Caco-2 (cell line): ENCODE measurements at regions not wholly inside any gene's neighbourhood (a gene's known extent, or its start where the extent isn't known, plus 50 kb on each side); places are given as distances from the start of the nearest gene placed in this dataset.

Source experiments
- BruUV-seq: library from RNA; stranded (reverse); fragments of 400-500 nt; replicated peaks from 2 replicates; lab custom pipeline; 2021; lab: Mats Ljungman, UMichigan
- CTCF ChIA-PET: fragments of 300-600 bp; sonication (Branson Sonifier 250); formaldehyde crosslinking; loops from one replicate; lab custom pipeline; 2022; ENCODE audit warnings: antibody characterized with exemption; lab: Charles Lee
- POLR2A ChIA-PET: fragments of 300-600 bp; sonication (Branson Sonifier 250); formaldehyde crosslinking; loops from one replicate; lab custom pipeline; 2022; ENCODE audit warnings: antibody characterized with exemption; lab: Charles Lee
- DNase-seq, 2 experiments: peaks; one replicate each; pipeline versions ENCODE4 v3.0.0 to v3.0.0-alpha.2; 2020 to 2022
- H3K27me3 ChIP-seq: replicated peaks from 2 replicates; pipeline ENCODE4 v1.6.0; 2011; ENCODE audit warnings: low read length; ENCODE audit not compliant: control insufficient read depth, insufficient read depth
- H3K36me3 ChIP-seq: 2 replicates; pipeline ENCODE4 v1.5.1; 2011; ENCODE audit warnings: low read length; ENCODE audit not compliant: control insufficient read depth, insufficient read depth
- H3K4me1 ChIP-seq: fragments of 250-450 bp; sonication (Bioruptor Pico); 2 replicates; pipeline ENCODE4 v1.5.1; 2020; ENCODE audit warnings: mild to moderate bottlenecking
- H3K4me3 ChIP-seq: 2 replicates; pipeline ENCODE4 v1.5.1; 2011; ENCODE audit warnings: low read depth, mild to moderate bottlenecking, control low read depth, low read length
- H3K9me3 ChIP-seq: fragments of 250-450 bp; sonication (Bioruptor Pico); 2 replicates; pipeline ENCODE4 v1.5.1; 2020; ENCODE audit warnings: mild to moderate bottlenecking, moderate library complexity
- H3K27ac Mint-ChIP-seq: one replicate; pipeline ENCODE4 v1.8.0; 2022; ENCODE audit warnings: mixed read lengths; ENCODE audit not compliant: unreplicated experiment
- H3K27me3 Mint-ChIP-seq: one replicate; pipeline ENCODE4 v1.8.0; 2022; ENCODE audit warnings: mixed read lengths; ENCODE audit not compliant: insufficient read depth, unreplicated experiment
- H3K36me3 Mint-ChIP-seq: one replicate; pipeline ENCODE4 v1.8.0; 2022; ENCODE audit warnings: mild to moderate bottlenecking, mixed read lengths; ENCODE audit not compliant: insufficient read depth, unreplicated experiment
- H3K4me1 Mint-ChIP-seq: one replicate; pipeline ENCODE4 v1.8.0; 2022; ENCODE audit warnings: low read depth, mixed read lengths; ENCODE audit not compliant: unreplicated experiment
- H3K4me3 Mint-ChIP-seq: one replicate; pipeline ENCODE4 v1.8.0; 2022; ENCODE audit warnings: mild to moderate bottlenecking, moderate library complexity, mixed read lengths; ENCODE audit not compliant: unreplicated experiment
- H3K9me3 Mint-ChIP-seq: one replicate; pipeline ENCODE4 v1.8.0; 2022; ENCODE audit warnings: mixed read lengths; ENCODE audit not compliant: unreplicated experiment
- CTCF ChIP-seq, 2 experiments: fragments of 200-600 bp in 1 of 2; IDR thresholded peaks; 1 replicate in 1 of 2; 2 replicates in 1 of 2; pipeline versions ENCODE4 v1.5.1 to v1.8.0; 2011 to 2022; ENCODE audit warnings: antibody characterized with exemption in 1 of 2, control low read depth in 1 of 2, inconsistent platforms in 1 of 2, low read depth in 1 of 2, low read length in 1 of 2, mild to moderate bottlenecking in 1 of 2, moderate library complexity in 1 of 2; ENCODE audit not compliant: insufficient read depth in 1 of 2, severe bottlenecking in 1 of 2, unreplicated experiment in 1 of 2
- intact Hi-C: fragments of 100-400 bp; cut with micrococcal nuclease; formaldehyde crosslinking; loops from one replicate; pipeline ENCODE4 v1.10.0; 2022; ENCODE audit not compliant: unreplicated experiment

- no peaks in the 10 kb centered on the region for H3K27me3 Mint-ChIP-seq
- no peak overlapping the region for H3K4me3 Mint-ChIP-seq
- CTCF ChIA-PET: no interaction called here
- H3K36me3 Mint-ChIP-seq: peaks cover 37% of the 10 kb centered on the region
- no peaks in the 10 kb centered on the region for H3K9me3 Mint-ChIP-seq
- H3K4me1 Mint-ChIP-seq: peaks cover 23% of the 10 kb centered on the region
- POLR2A ChIA-PET: no interaction called here
- DNase-seq: no peak
- no peaks in the 10 kb centered on the region; the same call in none of the 2 replicates for H3K36me3 ChIP-seq
- TF ChIP-seq CTCF (IDR thresholded peaks at IDR 0.05; ENCODE audit: insufficient read depth in 1 of 2, low read depth in 1 of 2, low read length in 1 of 2, severe bottlenecking in 1 of 2, unreplicated experiment in 1 of 2): no peak
- H3K4me3 ChIP-seq: no peak overlapping the region
- no TSS peak for BruUV-seq
- intact Hi-C loops: no loop called here
- peaks cover 39% of the 10 kb centered on the region for H3K4me1 ChIP-seq
- H3K9me3 ChIP-seq: peaks cover 9% of the 10 kb centered on the region
- H3K27ac Mint-ChIP-seq: peak overlapping the region; percentile 8
- no peaks in the 10 kb centered on the region for H3K27me3 ChIP-seq
These were observed 250.2 kb upstream of the DMRT1 start for GRCh38 chr9:591292-591691.

GRCh38 chr9:592225-592624, 249.3 kb upstream of the DMRT1 start:
- no peaks in the 10 kb centered on the region for H3K9me3 Mint-ChIP-seq
- BruUV-seq: no TSS peak
- CTCF ChIA-PET: no interaction called here
- H3K36me3 Mint-ChIP-seq: peaks cover 43% of the 10 kb centered on the region
- Histone ChIP-seq H3K4me1 (peaks cover 39% of the 10 kb centered on the region), H3K9me3 (peaks cover 9% of the 10 kb centered on the region), H3K27me3 (no peaks in the 10 kb centered on the region), H3K4me3 (no peak overlapping the region), H3K36me3 (no peaks in the 10 kb centered on the region; the same call in none of the 2 replicates)
- no peak for TF ChIP-seq CTCF (IDR thresholded peaks at IDR 0.05; ENCODE audit: insufficient read depth in 1 of 2, low read depth in 1 of 2, low read length in 1 of 2, severe bottlenecking in 1 of 2, unreplicated experiment in 1 of 2)
- DNase-seq: peak; percentile 76 to 86
- H3K4me3 Mint-ChIP-seq: peak overlapping the region; percentile 27
- POLR2A ChIA-PET: no interaction called here
- intact Hi-C loops: loop anchor here (1.0 kb wide), 1 partner anchor 18 kb away; no protein-coding TSS in a partner anchor
- H3K4me1 Mint-ChIP-seq: peaks cover 23% of the 10 kb centered on the region
- peak overlapping the region; percentile 8 for H3K27ac Mint-ChIP-seq
- H3K27me3 Mint-ChIP-seq: no peaks in the 10 kb centered on the region

- BruUV-seq: no TSS peak
- peaks cover 23% of the 10 kb centered on the region for H3K4me1 Mint-ChIP-seq
- Histone ChIP-seq H3K36me3 (no peaks in the 10 kb centered on the region; the same call in none of the 2 replicates), H3K4me1 (peaks cover 39% of the 10 kb centered on the region), H3K9me3 (peaks cover 9% of the 10 kb centered on the region), H3K27me3 (no peaks in the 10 kb centered on the region), H3K4me3 (no peak overlapping the region)
- H3K4me3 Mint-ChIP-seq: no peak overlapping the region
- DNase-seq: no peak
- H3K36me3 Mint-ChIP-seq: peaks cover 43% of the 10 kb centered on the region
- no peaks in the 10 kb centered on the region for H3K9me3 Mint-ChIP-seq
- no peak for TF ChIP-seq CTCF (IDR thresholded peaks at IDR 0.05; ENCODE audit: insufficient read depth in 1 of 2, low read depth in 1 of 2, low read length in 1 of 2, severe bottlenecking in 1 of 2, unreplicated experiment in 1 of 2)
- intact Hi-C loops: loop anchor here (1.0 kb wide), 1 partner anchor 18 kb away; no protein-coding TSS in a partner anchor
- no peak overlapping the region for H3K27ac Mint-ChIP-seq
- CTCF ChIA-PET: no interaction called here
- H3K27me3 Mint-ChIP-seq: no peaks in the 10 kb centered on the region
- POLR2A ChIA-PET: no interaction called here
These were observed 248.8 kb upstream of the DMRT1 start for GRCh38 chr9:592733-593132.
